Panc1 (cell line): ENCODE measurements at regions not wholly inside any gene's neighbourhood (a gene's known extent, or its start where the extent isn't known, plus 50 kb on each side); places are given as distances from the start of the nearest gene placed in this dataset.

Experiments
- SIN3A ChIP-seq: IDR thresholded peaks from 2 replicates; pipeline ENCODE4 v1.6.1; 2012; ENCODE audit warnings: low read depth, mild to moderate bottlenecking, low read length, moderate library complexity, borderline replicate concordance; ENCODE audit not compliant: insufficient read depth
- TF ChIP-seq, protein P1 (sequence below): fragments of 450-650 bp; IDR thresholded peaks from 2 replicates; pipeline ENCODE4 v1.5.1; 2017; ENCODE audit warnings: mild to moderate bottlenecking

GRCh38 chr10:98321186-98321780 lies 53.3 kb upstream of the LOXL4 start:
- TF ChIP-seq, protein P1, sequence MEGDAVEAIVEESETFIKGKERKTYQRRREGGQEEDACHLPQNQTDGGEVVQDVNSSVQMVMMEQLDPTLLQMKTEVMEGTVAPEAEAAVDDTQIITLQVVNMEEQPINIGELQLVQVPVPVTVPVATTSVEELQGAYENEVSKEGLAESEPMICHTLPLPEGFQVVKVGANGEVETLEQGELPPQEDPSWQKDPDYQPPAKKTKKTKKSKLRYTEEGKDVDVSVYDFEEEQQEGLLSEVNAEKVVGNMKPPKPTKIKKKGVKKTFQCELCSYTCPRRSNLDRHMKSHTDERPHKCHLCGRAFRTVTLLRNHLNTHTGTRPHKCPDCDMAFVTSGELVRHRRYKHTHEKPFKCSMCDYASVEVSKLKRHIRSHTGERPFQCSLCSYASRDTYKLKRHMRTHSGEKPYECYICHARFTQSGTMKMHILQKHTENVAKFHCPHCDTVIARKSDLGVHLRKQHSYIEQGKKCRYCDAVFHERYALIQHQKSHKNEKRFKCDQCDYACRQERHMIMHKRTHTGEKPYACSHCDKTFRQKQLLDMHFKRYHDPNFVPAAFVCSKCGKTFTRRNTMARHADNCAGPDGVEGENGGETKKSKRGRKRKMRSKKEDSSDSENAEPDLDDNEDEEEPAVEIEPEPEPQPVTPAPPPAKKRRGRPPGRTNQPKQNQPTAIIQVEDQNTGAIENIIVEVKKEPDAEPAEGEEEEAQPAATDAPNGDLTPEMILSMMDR, result no peak
- no peak for TF ChIP-seq SIN3A
